ENCODE measurements at regions not wholly inside any gene's neighbourhood (a gene's known extent, or its start where the extent isn't known, plus 50 kb on each side); places are given as distances from the start of the nearest gene placed in this dataset.

DNA sequence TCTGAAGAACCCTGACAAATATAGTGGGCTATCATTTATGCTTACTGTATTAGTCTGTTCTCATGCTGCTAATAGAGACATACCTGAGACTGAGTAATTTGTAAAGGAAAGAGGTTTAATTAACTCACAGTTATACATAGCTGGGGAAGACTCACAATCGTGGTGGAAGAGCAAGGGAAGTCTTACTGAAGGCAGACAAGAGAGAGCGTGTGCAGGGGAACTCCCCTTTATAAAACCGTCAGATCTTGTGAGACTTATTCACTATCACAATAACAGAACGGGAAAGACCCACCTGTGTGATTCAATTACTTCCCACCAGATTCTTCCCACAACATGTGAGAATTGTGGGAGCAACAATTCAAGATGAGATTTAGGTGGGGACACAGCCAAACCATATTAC, 526.8 kb upstream of the GOT2 start:
- Mint-ChIP-seq H3K4me3 (no peak overlapping the region), H3K36me3 (ENCODE audit: low read depth) (no peaks in the 10 kb centered on the region), H3K27ac (no peak overlapping the region), H3K4me1 (ENCODE audit: low read depth) (peaks cover 12% of the 10 kb centered on the region), H3K27me3 (ENCODE audit: low read depth) (no peaks in the 10 kb centered on the region), H3K9me3 (no peaks in the 10 kb centered on the region)

DNA sequence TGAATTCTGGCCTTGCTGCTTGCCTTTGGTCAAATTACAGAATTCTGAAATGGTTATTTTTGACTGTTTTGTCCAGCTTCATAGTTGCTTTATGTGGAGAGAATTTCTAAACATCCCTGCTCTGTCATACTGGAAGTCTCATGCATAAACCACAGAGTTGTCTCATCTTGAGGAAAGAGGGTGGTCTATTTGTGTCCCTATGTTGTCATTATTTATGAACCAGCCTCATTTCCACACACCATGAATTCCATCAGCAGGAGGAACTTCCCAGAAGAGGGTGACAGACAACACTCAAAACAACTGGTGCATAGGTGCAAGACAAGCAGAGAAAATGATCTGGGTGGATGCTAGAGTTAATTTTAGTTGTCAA, 525.8 kb upstream of the GOT2 start:
- Mint-ChIP-seq H3K27ac (peak overlapping the region; percentile 33), H3K4me1 (ENCODE audit: low read depth) (peaks cover 12% of the 10 kb centered on the region), H3K9me3 (no peaks in the 10 kb centered on the region), H3K27me3 (ENCODE audit: low read depth) (no peaks in the 10 kb centered on the region), H3K36me3 (ENCODE audit: low read depth) (no peaks in the 10 kb centered on the region), H3K4me3 (no peak overlapping the region)

DNA sequence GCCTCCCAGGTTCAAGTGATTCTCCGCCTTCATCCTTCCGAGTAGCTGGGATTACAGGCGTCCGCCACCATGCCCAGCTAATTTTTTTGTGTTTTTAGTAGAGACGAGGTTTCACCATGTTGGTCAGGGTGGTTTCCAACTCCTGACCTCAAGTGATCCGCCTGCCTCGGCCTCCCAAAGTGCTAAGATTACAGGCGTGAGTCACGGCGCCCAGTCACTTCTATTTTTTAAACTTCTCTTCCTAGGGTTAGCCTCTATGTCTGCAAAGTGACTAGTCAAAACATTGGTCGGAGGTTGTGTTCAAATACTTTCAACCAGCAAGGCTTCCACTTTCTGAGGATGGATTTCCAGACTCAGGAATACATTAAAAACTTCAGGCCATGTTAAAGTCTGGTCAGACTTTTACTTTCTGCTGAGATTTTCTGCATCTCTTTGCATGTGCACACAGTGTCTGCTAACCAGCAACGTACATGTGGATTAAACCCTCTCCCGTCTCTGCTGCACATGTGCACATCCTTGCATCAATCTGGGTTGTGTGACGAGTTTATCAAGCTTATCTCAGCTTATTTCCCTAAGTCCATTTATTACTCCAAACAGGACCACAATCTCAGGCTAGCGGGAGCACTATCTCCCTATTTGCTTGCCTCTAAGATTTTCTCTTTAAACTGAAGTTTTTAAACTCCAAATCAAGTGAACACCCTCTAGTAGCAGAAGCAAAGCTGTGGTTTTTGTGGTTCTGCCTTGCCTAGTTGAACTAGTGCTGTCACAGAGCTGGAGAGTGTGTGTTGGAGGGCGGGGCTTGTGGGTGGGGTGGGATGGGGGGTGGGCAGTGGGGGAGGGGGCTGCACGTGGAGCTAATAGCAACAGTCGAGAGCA, 525.2 kb upstream of the GOT2 start:
- Mint-ChIP-seq H3K27ac (peak overlapping the region; percentile 28), H3K36me3 (ENCODE audit: low read depth) (no peaks in the 10 kb centered on the region), H3K4me3 (peak overlapping the region; percentile 46), H3K27me3 (ENCODE audit: low read depth) (no peaks in the 10 kb centered on the region), H3K9me3 (no peaks in the 10 kb centered on the region), H3K4me1 (ENCODE audit: low read depth) (peaks cover 12% of the 10 kb centered on the region)

DNA sequence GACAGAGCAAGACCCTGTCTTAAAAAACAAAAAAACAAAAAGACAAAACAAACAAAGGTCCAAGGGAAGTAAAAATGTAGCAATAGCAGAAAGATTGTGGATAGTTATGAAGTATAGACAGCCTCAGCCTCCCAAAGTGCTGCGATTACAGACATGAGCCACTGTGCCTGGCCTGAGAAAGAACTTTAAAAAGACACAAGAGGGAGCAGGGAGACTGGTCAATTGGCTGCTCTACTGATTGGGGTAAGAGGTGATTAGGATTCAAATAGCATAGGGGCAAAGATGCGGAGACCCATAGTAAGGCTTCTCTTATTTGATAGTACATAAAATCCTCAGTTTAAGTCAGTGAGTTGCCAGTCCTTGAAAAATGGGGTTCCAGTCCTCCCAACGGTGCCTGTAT, 518.2 kb upstream of the GOT2 start:
- no peaks in the 10 kb centered on the region for H3K36me3 Mint-ChIP-seq (ENCODE audit: low read depth)
- no peaks in the 10 kb centered on the region for H3K9me3 Mint-ChIP-seq
- H3K4me1 Mint-ChIP-seq (ENCODE audit: low read depth), result no peaks in the 10 kb centered on the region
- no peak overlapping the region for H3K27ac Mint-ChIP-seq
- no peaks in the 10 kb centered on the region for H3K27me3 Mint-ChIP-seq (ENCODE audit: low read depth)
- no peak overlapping the region for H3K4me3 Mint-ChIP-seq

DNA sequence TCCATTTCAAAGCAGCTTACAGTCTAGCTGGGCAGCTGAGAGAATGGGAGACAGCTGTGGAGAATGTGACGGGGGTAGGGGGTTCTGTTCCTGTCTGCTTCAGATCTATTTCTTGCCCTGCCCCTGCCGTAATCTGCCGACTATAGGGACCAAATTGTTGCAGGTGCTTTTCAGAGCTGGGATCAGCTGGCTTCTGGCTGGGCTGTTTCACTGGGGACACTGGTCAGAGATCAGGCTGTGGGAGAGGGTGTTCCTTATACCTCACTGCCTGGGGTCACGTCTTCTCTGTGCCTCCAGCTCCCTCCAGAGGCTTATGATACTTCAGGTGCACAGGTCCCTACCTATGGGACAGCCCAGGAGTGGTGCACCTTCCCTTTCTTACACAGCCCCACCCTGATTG, 514.9 kb upstream of the GOT2 start:
- Mint-ChIP-seq H3K36me3 (ENCODE audit: low read depth) (no peaks in the 10 kb centered on the region), H3K27ac (no peak overlapping the region), H3K27me3 (ENCODE audit: low read depth) (no peaks in the 10 kb centered on the region), H3K9me3 (no peaks in the 10 kb centered on the region), H3K4me3 (no peak overlapping the region), H3K4me1 (ENCODE audit: low read depth) (no peaks in the 10 kb centered on the region)

DNA sequence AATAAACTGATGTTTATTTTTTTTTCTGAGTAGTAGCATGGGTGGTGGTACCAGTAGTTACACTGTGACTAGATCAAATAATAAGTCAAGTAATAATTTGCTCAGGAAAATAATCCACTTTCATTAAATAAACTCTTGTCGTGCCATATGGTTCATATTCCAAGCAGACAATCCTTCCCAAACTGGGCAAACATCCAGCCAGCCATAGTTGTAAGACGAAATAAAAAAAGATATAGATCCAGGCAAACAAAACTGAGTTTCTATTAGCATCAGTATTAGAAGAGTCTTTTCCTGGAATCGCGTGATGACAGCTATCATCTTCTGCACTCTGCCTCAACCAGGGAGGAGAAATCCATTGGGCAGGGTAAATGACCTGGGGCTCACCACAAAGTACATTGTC, 508.4 kb upstream of the GOT2 start:
- Mint-ChIP-seq H3K36me3 (ENCODE audit: low read depth) (no peaks in the 10 kb centered on the region), H3K4me3 (no peak overlapping the region), H3K9me3 (no peaks in the 10 kb centered on the region), H3K4me1 (ENCODE audit: low read depth) (no peaks in the 10 kb centered on the region), H3K27me3 (ENCODE audit: low read depth) (no peaks in the 10 kb centered on the region), H3K27ac (no peak overlapping the region)

DNA sequence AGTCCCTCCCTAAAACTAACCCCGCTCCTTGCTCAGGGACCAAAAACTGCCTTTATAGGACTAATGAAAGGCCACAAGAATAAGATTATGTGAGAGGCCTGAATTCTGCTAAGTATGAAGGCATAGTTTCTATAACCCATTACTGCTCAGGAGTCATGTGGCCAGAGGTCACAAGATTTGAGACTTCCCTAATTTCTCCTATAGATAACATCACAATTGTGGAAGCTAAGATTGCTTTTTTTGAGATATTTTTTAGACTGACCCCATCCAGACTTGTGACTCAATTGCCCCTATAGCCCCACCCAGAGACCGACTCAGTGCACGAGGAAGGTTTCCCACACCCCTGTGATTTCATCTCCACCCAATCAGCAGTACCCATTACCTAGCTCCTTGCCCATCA, 504.1 kb upstream of the GOT2 start:
- no peaks in the 10 kb centered on the region for H3K36me3 Mint-ChIP-seq (ENCODE audit: low read depth)
- H3K4me1 Mint-ChIP-seq (ENCODE audit: low read depth), result no peaks in the 10 kb centered on the region
- no peak overlapping the region for H3K27ac Mint-ChIP-seq
- H3K27me3 Mint-ChIP-seq (ENCODE audit: low read depth), result no peaks in the 10 kb centered on the region
- no peak overlapping the region for H3K4me3 Mint-ChIP-seq
- no peaks in the 10 kb centered on the region for H3K9me3 Mint-ChIP-seq

DNA sequence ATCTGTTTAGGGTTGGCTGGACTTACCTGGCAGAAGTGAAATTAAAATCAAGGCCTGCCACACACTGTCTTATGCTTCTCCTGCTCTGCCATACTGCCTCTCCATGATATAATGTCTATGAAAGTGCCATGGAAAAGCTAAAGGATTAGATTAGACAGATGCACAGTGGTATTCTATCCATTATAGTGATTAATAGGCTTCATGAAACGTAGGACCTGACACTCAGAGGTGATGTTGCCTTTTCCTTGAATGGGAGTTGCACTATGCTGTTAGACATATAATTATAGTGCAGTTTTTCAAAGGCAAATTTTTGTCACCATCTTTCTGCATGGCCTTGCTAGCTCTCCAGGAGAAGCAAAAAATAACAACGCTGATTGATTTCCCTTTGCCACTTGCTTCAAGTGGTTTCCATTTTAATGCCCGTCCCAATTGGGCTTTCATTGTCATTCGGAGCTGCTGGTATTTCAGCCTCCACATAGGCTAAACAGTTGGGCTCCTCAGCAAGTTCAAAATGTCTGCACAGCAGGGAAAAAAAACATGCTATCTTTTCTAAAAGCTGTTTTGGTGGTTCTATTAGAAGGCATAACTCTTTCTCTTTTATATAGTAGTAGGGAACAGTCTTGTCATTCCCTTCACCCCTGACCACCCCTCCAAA, 502.8 kb upstream of the GOT2 start:
- Mint-ChIP-seq H3K4me1 (ENCODE audit: low read depth) (no peaks in the 10 kb centered on the region), H3K27me3 (ENCODE audit: low read depth) (no peaks in the 10 kb centered on the region), H3K4me3 (no peak overlapping the region), H3K36me3 (ENCODE audit: low read depth) (no peaks in the 10 kb centered on the region), H3K9me3 (no peaks in the 10 kb centered on the region), H3K27ac (no peak overlapping the region)

DNA sequence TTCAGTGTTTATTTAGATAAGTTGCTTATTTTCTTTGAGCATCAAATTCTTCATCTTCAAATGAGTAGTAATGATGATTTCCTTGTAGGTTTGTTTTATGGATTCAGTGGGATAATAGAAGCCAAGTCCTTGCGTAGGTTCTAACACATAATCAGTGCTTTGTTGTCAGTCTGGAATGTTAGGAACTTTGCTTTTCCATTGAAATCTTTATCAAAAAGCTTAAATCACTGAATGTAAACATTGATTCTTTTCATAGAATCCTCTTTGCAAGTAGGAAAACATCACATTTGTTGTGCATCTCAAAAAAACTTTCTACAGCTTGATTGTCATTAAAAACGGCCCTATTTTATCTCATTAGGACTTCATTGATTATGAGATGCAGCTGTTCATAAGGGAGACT, 490.3 kb upstream of the GOT2 start:
- no peak overlapping the region for H3K4me3 Mint-ChIP-seq
- no peaks in the 10 kb centered on the region for H3K9me3 Mint-ChIP-seq
- H3K27me3 Mint-ChIP-seq (ENCODE audit: low read depth), result no peaks in the 10 kb centered on the region
- H3K4me1 Mint-ChIP-seq (ENCODE audit: low read depth), result no peaks in the 10 kb centered on the region
- H3K27ac Mint-ChIP-seq, result no peak overlapping the region
- H3K36me3 Mint-ChIP-seq (ENCODE audit: low read depth), result no peaks in the 10 kb centered on the region

DNA sequence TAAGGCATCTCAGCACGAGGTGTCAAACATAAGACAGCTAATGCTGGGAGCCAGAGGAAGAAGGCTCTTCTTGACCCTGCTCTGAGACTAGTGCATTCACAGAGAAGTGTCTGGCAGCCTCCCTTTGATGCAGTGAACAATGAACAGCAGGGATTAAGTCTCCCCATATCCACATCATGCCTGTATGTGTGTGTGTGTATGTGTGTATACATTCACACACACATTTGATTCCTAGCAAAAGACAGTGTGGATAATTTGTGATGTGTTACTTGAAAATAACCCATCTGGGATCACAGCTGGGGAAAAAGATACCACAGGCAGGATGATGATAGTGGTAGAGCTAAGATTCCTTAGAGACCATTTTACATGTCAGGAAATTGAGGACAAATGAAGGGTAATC, 485.9 kb upstream of the GOT2 start:
- H3K4me3 Mint-ChIP-seq, result no peak overlapping the region
- no peaks in the 10 kb centered on the region for H3K9me3 Mint-ChIP-seq
- no peak overlapping the region for H3K27ac Mint-ChIP-seq
- no peaks in the 10 kb centered on the region for H3K27me3 Mint-ChIP-seq (ENCODE audit: low read depth)
- no peaks in the 10 kb centered on the region for H3K36me3 Mint-ChIP-seq (ENCODE audit: low read depth)
- H3K4me1 Mint-ChIP-seq (ENCODE audit: low read depth), result no peaks in the 10 kb centered on the region

DNA sequence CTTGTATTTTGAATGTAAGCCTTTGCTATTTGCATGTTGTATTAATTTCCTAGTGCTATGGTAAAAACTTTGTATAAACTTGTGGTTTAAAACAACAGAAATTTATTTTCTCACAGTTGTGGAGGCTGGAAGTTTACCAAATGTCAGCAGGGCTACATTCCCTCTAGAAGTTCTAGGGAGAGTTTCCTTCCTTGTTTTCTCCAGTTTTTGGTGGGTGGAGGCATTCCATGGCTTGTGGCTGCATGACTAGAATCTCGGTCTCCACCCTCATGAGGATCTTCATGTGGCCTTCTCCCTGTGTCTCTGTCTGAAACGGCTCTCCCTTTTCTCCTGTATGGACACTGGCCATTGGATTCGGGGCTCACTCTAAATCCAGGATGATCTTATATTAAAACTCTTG, 482.2 kb upstream of the GOT2 start:
- no peaks in the 10 kb centered on the region for H3K36me3 Mint-ChIP-seq (ENCODE audit: low read depth)
- H3K27ac Mint-ChIP-seq, result no peak overlapping the region
- H3K27me3 Mint-ChIP-seq (ENCODE audit: low read depth), result no peaks in the 10 kb centered on the region
- H3K9me3 Mint-ChIP-seq, result no peaks in the 10 kb centered on the region
- no peaks in the 10 kb centered on the region for H3K4me1 Mint-ChIP-seq (ENCODE audit: low read depth)
- no peak overlapping the region for H3K4me3 Mint-ChIP-seq

DNA sequence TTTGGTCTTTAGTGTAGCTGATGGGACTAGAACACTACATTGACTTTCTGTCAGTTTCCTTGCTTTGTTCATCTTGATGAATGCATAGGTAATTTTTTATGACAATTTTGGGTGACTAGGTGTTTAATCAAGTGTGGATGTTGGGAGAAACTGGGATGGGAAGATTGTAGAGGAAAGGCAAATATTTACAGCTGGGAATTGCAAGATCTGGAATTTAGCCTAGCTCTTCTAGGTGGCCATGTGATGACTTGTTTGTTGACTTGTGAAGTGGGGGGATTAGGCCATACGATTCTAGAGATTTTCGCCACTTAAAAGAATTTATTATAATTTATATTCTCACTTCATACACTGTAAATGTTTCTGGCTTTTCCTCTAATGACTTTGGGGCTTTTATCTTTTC, 480.3 kb upstream of the GOT2 start:
- H3K4me3 Mint-ChIP-seq, result no peak overlapping the region
- no peaks in the 10 kb centered on the region for H3K27me3 Mint-ChIP-seq (ENCODE audit: low read depth)
- no peaks in the 10 kb centered on the region for H3K4me1 Mint-ChIP-seq (ENCODE audit: low read depth)
- no peaks in the 10 kb centered on the region for H3K36me3 Mint-ChIP-seq (ENCODE audit: low read depth)
- H3K27ac Mint-ChIP-seq, result no peak overlapping the region
- H3K9me3 Mint-ChIP-seq, result no peaks in the 10 kb centered on the region

DNA sequence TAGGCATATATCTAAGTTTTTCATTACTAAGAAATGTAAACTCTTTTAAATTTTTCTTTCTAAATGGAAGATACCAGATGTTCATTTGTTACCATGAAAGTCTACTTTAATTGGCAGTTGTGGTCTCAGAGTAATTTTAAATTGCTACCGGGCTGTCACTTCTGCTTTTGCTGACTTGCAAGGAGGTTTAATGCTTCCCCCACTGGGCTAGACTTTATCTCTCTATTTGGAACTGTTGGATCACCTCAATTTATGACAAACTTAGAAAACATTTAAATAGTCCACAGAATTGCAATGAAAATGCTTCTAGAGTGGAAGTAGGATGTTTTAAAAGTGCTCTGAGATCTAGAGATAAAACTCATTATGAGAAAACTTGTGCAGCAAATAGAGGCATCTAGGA, 479.8 kb upstream of the GOT2 start:
- Mint-ChIP-seq H3K27ac (no peak overlapping the region), H3K27me3 (ENCODE audit: low read depth) (no peaks in the 10 kb centered on the region)

DNA sequence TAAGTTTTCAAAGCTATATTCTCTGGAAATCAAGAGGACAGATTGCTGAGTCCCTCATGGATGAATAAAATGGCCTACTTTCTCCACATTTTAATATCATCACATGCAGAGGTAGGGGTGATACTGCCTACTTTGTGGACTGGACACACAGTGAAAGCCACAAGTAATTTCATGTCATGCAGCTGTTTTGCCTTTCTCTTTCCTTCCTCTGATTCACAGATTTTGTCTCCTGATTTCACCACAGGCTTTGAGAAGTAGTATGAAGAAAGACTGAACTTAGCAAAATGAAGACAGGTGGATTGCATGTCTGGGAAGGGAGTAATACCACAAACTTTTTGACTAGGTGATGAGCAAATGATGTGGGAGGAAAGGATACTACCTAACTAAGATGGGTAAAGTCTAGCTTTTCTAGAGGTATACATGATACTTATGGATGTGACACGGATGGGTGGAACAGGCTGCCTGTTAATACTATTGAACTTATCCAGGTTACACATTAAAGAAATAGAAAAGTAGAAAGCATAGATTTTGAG, 478.4 kb upstream of the GOT2 start:
- no peaks in the 10 kb centered on the region for H3K4me1 Mint-ChIP-seq (ENCODE audit: low read depth)
- no peaks in the 10 kb centered on the region for H3K36me3 Mint-ChIP-seq (ENCODE audit: low read depth)
- H3K27ac Mint-ChIP-seq, result no peak overlapping the region
- H3K9me3 Mint-ChIP-seq, result no peaks in the 10 kb centered on the region
- no peaks in the 10 kb centered on the region for H3K27me3 Mint-ChIP-seq (ENCODE audit: low read depth)
- no peak overlapping the region for H3K4me3 Mint-ChIP-seq

More for the DNA sequence above, 479.8 kb upstream of the GOT2 start:
- Mint-ChIP-seq H3K4me1 (ENCODE audit: low read depth) (no peaks in the 10 kb centered on the region), H3K36me3 (ENCODE audit: low read depth) (no peaks in the 10 kb centered on the region), H3K4me3 (no peak overlapping the region), H3K9me3 (no peaks in the 10 kb centered on the region)

DNA sequence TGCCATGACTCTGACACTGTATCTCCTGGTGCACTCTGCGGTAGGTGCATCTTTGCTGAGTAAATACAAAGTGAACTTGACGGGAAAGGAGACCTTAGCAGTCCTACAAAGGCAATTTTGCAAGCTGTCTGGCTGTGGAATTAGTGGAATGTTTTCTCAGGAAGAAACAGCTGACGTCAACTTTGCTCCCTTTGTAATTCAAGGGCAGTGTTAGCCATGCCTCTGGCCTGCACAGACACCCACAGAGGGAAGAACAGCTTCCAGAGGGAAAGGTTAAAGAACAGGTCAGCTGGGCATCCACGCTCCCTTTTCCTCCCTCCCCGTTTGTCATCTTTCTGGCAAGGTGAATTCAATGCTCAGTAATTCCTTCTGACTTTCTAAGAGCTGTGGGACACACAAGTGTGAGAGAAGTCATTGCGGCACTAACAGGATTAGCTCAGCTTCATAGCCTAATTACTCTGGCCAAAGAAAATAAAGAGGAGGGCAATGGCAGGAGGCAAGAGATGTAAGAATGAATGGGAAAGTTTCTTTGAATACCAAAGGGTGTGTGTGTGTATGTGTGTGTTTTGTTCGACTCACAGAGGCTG, 476.9 kb upstream of the GOT2 start:
- Mint-ChIP-seq H3K27ac (no peak overlapping the region), H3K4me3 (no peak overlapping the region), H3K9me3 (no peaks in the 10 kb centered on the region), H3K36me3 (ENCODE audit: low read depth) (no peaks in the 10 kb centered on the region), H3K4me1 (ENCODE audit: low read depth) (no peaks in the 10 kb centered on the region), H3K27me3 (ENCODE audit: low read depth) (no peaks in the 10 kb centered on the region)

Measured in T-helper 1 cell treated with Interleukin-12 subunit alpha and Interleukin-12 subunit beta and Interleukin-4 antibody, amounts not matched to agents 30 μg/mL and 1 μg/mL, for 36 hours (primary cell).